ENCODE measurements at regions not wholly inside any gene's neighbourhood (a gene's known extent, or its start where the extent isn't known, plus 50 kb on each side); places are given as distances from the start of the nearest gene placed in this dataset.

- TF ChIP-seq HDAC2 (IDR thresholded peaks at IDR 0.05; ENCODE audit: borderline replicate concordance in 1 of 2, low read depth in 2 of 2, low read length in 2 of 2) (no peak), MAFK (IDR thresholded peaks at IDR 0.05; ENCODE audit: low read depth, low read length) (no peak), BRCA1 (IDR thresholded peaks at IDR 0.05; ENCODE audit: low read depth, low read length) (no peak), RFX5 (IDR thresholded peaks at IDR 0.05; ENCODE audit: borderline replicate concordance, low read depth, low read length) (no peak), POLR2A (IDR thresholded peaks at IDR 0.05; ENCODE audit: control extremely low read depth in 1 of 2, low read depth in 2 of 2, low read length in 2 of 2) (no peak), PHF8 (conservative IDR thresholded peaks at IDR 0.05; ENCODE audit: low read depth, low read length) (no peak), EZH2 (IDR thresholded peaks at IDR 0.05; ENCODE audit: low read depth, low read length, severe bottlenecking) (no peak), RAD21 (IDR thresholded peaks at IDR 0.05 in 1 of 2, conservative IDR thresholded peaks at IDR 0.05 in 1 of 2; ENCODE audit: low read depth in 2 of 2, low read length in 2 of 2) (no peak), EGR1 (IDR thresholded peaks at IDR 0.05; ENCODE audit: borderline replicate concordance, low read depth, low read length) (no peak), CREB1 (IDR thresholded peaks at IDR 0.05) (no peak)
- TF ChIP-seq, protein P1, sequence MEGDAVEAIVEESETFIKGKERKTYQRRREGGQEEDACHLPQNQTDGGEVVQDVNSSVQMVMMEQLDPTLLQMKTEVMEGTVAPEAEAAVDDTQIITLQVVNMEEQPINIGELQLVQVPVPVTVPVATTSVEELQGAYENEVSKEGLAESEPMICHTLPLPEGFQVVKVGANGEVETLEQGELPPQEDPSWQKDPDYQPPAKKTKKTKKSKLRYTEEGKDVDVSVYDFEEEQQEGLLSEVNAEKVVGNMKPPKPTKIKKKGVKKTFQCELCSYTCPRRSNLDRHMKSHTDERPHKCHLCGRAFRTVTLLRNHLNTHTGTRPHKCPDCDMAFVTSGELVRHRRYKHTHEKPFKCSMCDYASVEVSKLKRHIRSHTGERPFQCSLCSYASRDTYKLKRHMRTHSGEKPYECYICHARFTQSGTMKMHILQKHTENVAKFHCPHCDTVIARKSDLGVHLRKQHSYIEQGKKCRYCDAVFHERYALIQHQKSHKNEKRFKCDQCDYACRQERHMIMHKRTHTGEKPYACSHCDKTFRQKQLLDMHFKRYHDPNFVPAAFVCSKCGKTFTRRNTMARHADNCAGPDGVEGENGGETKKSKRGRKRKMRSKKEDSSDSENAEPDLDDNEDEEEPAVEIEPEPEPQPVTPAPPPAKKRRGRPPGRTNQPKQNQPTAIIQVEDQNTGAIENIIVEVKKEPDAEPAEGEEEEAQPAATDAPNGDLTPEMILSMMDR (IDR thresholded peaks at IDR 0.05; ENCODE audit: control extremely low read depth in 1 of 3, insufficient read depth in 1 of 3, low read depth in 1 of 3, low read length in 3 of 3): no peak
Measured at GRCh38 chrX:41001327-41001726, 83.9 kb upstream of the USP9X start.

All from H1 (cell line).